Naive thymus-derived CD4-positive, alpha-beta T cell (primary cell): ENCODE measurements at regions not wholly inside any gene's neighbourhood (a gene's known extent, or its start where the extent isn't known, plus 50 kb on each side); places are given as distances from the start of the nearest gene placed in this dataset.

Experiments used
- ATAC-seq: fragments of 150-1000 bp; cut with Tn5 transposase; 2 replicates; pipeline ENCODE4 v1.10.0; 2021; ENCODE audit warnings: mild to moderate bottlenecking, moderate library complexity
- CTCF ChIA-PET: fragments of 350-600 bp; sonication (Branson Sonifier 250); formaldehyde crosslinking; loops from one replicate; lab custom pipeline; 2021; ENCODE audit warnings: antibody characterized with exemption; lab: Charles Lee
- POLR2A ChIA-PET: fragments of 350-600 bp; sonication (Branson Sonifier 250); formaldehyde crosslinking; loops from one replicate; lab custom pipeline; 2021; ENCODE audit warnings: antibody characterized with exemption, inconsistent platforms; lab: Charles Lee
- DNase-seq, 9 donors: peaks; one replicate each; pipeline versions ENCODE4 v3.0.0 to v3.0.0-alpha.2; 2020 to 2022; ENCODE audit warnings: mixed read lengths in 1 of 9
- H3K27ac ChIP-seq: one replicate; pipeline ENCODE4 v1.7.0; 2013; ENCODE audit warnings: mild to moderate bottlenecking, low read depth, low read length, moderate library complexity
- H3K27me3 ChIP-seq, 2 donors: one replicate each; pipeline ENCODE4 v1.7.0; 2013; ENCODE audit warnings: low read length in 2 of 2, mild to moderate bottlenecking in 2 of 2, moderate library complexity in 2 of 2; ENCODE audit not compliant: control insufficient read depth in 2 of 2, insufficient read depth in 2 of 2
- H3K36me3 ChIP-seq, 3 experiments: 1 replicate in 2 of 3; 2 replicates in 1 of 3; pipeline ENCODE4 v1.7.0; 2013; ENCODE audit warnings: low read length in 3 of 3, mild to moderate bottlenecking in 3 of 3, moderate library complexity in 1 of 3; ENCODE audit not compliant: insufficient read depth in 3 of 3, control insufficient read depth in 2 of 3
- H3K4me1 ChIP-seq, 2 donors: one replicate each; pipeline ENCODE4 v1.7.0; 2013; ENCODE audit warnings: low read length in 2 of 2, mild to moderate bottlenecking in 2 of 2, moderate library complexity in 1 of 2; ENCODE audit not compliant: control insufficient read depth in 2 of 2, insufficient read depth in 2 of 2
- H3K4me3 ChIP-seq: 2 replicates; pipeline ENCODE4 v1.7.0; 2013; ENCODE audit warnings: mild to moderate bottlenecking, low read length
- H3K9me3 ChIP-seq, 3 experiments: 1 replicate in 2 of 3; 2 replicates in 1 of 3; pipeline ENCODE4 v1.7.0; 2013; ENCODE audit warnings: low read length in 3 of 3; ENCODE audit not compliant: control insufficient read depth in 2 of 3
- H3K27ac Mint-ChIP-seq, 9 donors: one replicate each; pipeline ENCODE4 v1.8.0; 2020 to 2022; ENCODE audit warnings: mixed read lengths in 9 of 9, mild to moderate bottlenecking in 8 of 9, moderate library complexity in 5 of 9, inconsistent platforms in 2 of 9
- H3K27me3 Mint-ChIP-seq, 5 donors: one replicate each; pipeline ENCODE4 v1.8.0; 2021 to 2022; ENCODE audit warnings: mixed read lengths in 5 of 5, mild to moderate bottlenecking in 1 of 5
- H3K36me3 Mint-ChIP-seq, 5 donors: one replicate each; pipeline ENCODE4 v1.8.0; 2020 to 2022; ENCODE audit warnings: mixed read lengths in 5 of 5, mild to moderate bottlenecking in 3 of 5, inconsistent platforms in 1 of 5
- H3K4me1 Mint-ChIP-seq, 7 donors: one replicate each; pipeline ENCODE4 v1.8.0; 2020 to 2022; ENCODE audit warnings: mixed read lengths in 7 of 7, mild to moderate bottlenecking in 3 of 7, inconsistent platforms in 1 of 7
- H3K4me3 Mint-ChIP-seq, 10 donors: one replicate each; pipeline ENCODE4 v1.8.0; 2020 to 2022; ENCODE audit warnings: mild to moderate bottlenecking in 10 of 10, mixed read lengths in 10 of 10, moderate library complexity in 6 of 10, inconsistent platforms in 2 of 10
- H3K9me3 Mint-ChIP-seq, 11 donors: one replicate each; pipeline ENCODE4 v1.8.0; 2020 to 2022; ENCODE audit warnings: mixed read lengths in 11 of 11, mild to moderate bottlenecking in 4 of 11, inconsistent platforms in 1 of 11, moderate library complexity in 1 of 11
- intact Hi-C, 2 donors: fragments of 100-400 bp; cut with micrococcal nuclease; formaldehyde crosslinking; loops; one replicate each; pipeline ENCODE4 v1.15.1; 2023

- Mint-ChIP-seq H3K4me1 (peaks cover 0 to 2% (median 0%) of the 10 kb centered on the region in 7 donors), H3K27ac (no peak overlapping the region), H3K36me3 (peaks cover 0 to 19% (median 12%) of the 10 kb centered on the region in 5 donors), H3K4me3 (no peak overlapping the region), H3K9me3 (peaks cover 0 to 23% (median 14%) of the 10 kb centered on the region in 11 donors), H3K27me3 (no peaks in the 10 kb centered on the region)
- DNase-seq (no peak), ATAC-seq (no peak)
- peaks cover 3 to 20% (median 11%) of the 10 kb centered on the region in 3 experiments for H3K9me3 ChIP-seq
- no peaks in the 10 kb centered on the region for H3K27me3 ChIP-seq
- no peaks in the 10 kb centered on the region for H3K4me1 ChIP-seq
- POLR2A ChIA-PET: no interaction called here
- CTCF ChIA-PET: interaction anchor here (0.6 kb wide), 1 partner anchor 406 kb away, joined by 7 read pairs; no protein-coding TSS in a partner anchor
- H3K27ac ChIP-seq: no peak overlapping the region
- no peak overlapping the region for H3K4me3 ChIP-seq
- intact Hi-C loops: no loop called here
- no peaks in the 10 kb centered on the region for H3K36me3 ChIP-seq
Measured at GRCh38 chr12:32039917-32040575, 66.6 kb upstream of the BICD1 start.

GRCh38 chr12:32043928-32044549 lies 62.6 kb upstream of the BICD1 start:
- no peak for DNase-seq
- intact Hi-C loops: no loop called here
- H3K9me3 ChIP-seq: peaks cover 3 to 20% (median 11%) of the 10 kb centered on the region in 3 experiments
- H3K36me3 ChIP-seq: no peaks in the 10 kb centered on the region
- H3K9me3 Mint-ChIP-seq: peaks cover 0 to 29% (median 19%) of the 10 kb centered on the region in 11 donors
- POLR2A ChIA-PET: no interaction called here
- peaks cover 0 to 19% (median 2%) of the 10 kb centered on the region in 7 donors for H3K4me1 Mint-ChIP-seq
- peak overlapping the region in 5 of 9 donors; percentile 7 to 48 (median 32) for H3K27ac Mint-ChIP-seq
- H3K27me3 ChIP-seq: no peaks in the 10 kb centered on the region
- H3K4me3 ChIP-seq: peak overlapping the region; percentile 8
- H3K27me3 Mint-ChIP-seq: no peaks in the 10 kb centered on the region
- H3K4me3 Mint-ChIP-seq: no peak overlapping the region
- H3K36me3 Mint-ChIP-seq: peaks cover 0 to 17% (median 15%) of the 10 kb centered on the region in 5 donors
- no peaks in the 10 kb centered on the region for H3K4me1 ChIP-seq
- ATAC-seq: no peak
- CTCF ChIA-PET: interaction anchor here (0.7 kb wide), 1 partner anchor 317 kb away, joined by 3 read pairs; no protein-coding TSS in a partner anchor
- no peak overlapping the region for H3K27ac ChIP-seq

DNA sequence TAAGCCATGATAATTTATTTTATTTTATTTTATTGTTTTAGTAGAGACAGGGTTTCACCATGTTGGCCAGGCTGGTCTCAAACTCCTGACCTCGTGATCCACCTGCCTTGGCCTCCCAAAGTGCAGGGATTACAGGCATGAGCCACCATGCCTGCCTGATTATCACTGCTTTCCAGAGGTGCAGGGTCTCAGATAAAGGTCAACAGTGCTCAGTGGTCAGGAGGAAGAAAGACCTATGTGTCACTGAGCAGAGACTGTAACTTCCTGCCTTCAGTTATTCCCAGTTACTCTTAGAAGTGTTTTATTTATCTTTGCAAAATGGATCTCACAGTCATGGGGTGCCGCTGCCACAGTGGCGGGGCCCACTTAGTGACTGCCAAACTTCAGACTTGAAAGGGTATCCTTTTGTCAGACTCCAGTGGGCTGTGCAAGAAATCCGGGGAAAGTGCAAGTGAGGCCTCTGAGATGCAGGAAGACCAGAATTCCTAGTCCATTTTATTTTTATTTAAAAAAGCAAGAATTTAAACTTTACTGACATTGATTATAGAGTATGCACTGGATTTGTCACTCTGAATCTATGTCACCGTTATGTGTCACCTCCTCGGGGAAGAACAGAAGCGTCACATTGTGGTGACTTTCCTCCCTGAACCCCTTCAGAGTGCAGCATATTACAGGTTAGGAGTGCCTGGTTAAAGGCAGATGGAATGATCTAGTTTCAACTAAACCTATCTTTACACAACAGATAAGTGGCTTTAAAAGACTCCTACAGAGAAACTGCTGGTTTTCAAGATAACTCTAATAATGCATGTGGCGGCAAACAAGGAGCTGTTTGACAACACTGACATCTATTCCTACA lies 59.1 kb upstream of the BICD1 start:
- ChIA-PET POLR2A (no interaction called here), CTCF (interaction anchor here (0.6 kb wide), 1 partner anchor 321 kb away, joined by 3 read pairs; no protein-coding TSS in a partner anchor)
- no peaks in the 10 kb centered on the region for H3K4me1 ChIP-seq
- H3K27ac Mint-ChIP-seq: peak overlapping the region in 5 of 9 donors; percentile 42 to 89 (median 61)
- H3K36me3 Mint-ChIP-seq: peaks cover 0 to 15% (median 12%) of the 10 kb centered on the region in 5 donors
- H3K27ac ChIP-seq: no peak overlapping the region
- H3K4me3 ChIP-seq: no peak overlapping the region
- H3K4me3 Mint-ChIP-seq: peak overlapping the region in 2 of 10 donors; percentile 32 to 64
- no peak for DNase-seq
- no peaks in the 10 kb centered on the region for H3K36me3 ChIP-seq
- ATAC-seq: no peak
- H3K9me3 Mint-ChIP-seq: peaks cover 0 to 25% (median 12%) of the 10 kb centered on the region in 11 donors
- H3K9me3 ChIP-seq: peaks cover 3 to 20% (median 11%) of the 10 kb centered on the region in 3 experiments
- intact Hi-C loops: no loop called here
- H3K27me3 ChIP-seq: no peaks in the 10 kb centered on the region
- H3K4me1 Mint-ChIP-seq: peaks cover 0 to 19% (median 0%) of the 10 kb centered on the region in 7 donors
- H3K27me3 Mint-ChIP-seq: no peaks in the 10 kb centered on the region

DNA sequence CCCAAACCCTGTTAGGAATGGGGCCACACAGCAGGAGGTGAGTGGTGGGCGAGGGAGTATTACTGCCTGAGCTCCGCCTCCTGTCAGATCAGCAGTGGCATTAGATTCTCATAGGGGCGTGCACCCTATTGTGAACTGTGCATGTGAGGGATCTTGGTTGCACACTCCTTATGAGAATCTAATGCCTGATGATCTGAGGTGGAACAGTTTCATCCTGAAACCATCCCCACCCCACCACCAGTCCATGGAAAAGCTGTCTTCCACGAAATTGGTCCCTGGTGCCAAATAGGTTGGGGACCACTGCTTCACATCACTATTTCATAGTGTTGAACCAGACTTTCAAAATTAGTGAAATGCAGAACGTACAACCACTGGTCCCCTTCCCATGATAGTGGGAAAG lies 57.9 kb upstream of the BICD1 start:
- POLR2A ChIA-PET: no interaction called here

DNA sequence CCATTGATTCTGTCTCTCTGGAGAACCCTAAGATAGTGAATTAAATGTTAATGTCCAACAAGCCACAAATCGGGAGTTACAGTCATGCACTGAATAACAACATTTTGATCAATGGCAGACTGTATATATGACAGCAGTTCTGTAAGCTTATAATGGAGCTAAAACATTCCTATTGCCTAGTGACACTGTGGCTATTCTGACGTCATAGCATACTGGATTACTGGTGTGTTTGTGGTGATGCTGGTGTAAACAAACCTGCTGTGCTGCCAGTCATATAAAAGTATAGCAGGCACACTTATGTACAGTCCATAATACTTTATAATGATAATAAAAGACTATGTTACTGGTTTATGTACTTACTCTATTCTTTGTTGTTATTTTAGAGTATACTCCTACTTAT lies 56.7 kb upstream of the BICD1 start:
- peaks cover 0 to 20% (median 6%) of the 10 kb centered on the region in 11 donors for H3K9me3 Mint-ChIP-seq

More for the DNA sequence above, 57.9 kb upstream of the BICD1 start:
- no peak overlapping the region for H3K4me3 Mint-ChIP-seq
- CTCF ChIA-PET: no interaction called here
- peaks cover 0 to 20% (median 12%) of the 10 kb centered on the region in 11 donors for H3K9me3 Mint-ChIP-seq
- no peaks in the 10 kb centered on the region for H3K36me3 ChIP-seq
- H3K27ac ChIP-seq: no peak overlapping the region
- peaks cover 0 to 19% (median 0%) of the 10 kb centered on the region in 7 donors for H3K4me1 Mint-ChIP-seq
- H3K4me1 ChIP-seq: no peaks in the 10 kb centered on the region
- H3K27me3 Mint-ChIP-seq: no peaks in the 10 kb centered on the region
- no peak overlapping the region for H3K4me3 ChIP-seq
- H3K27ac Mint-ChIP-seq: no peak overlapping the region
- H3K9me3 ChIP-seq: peaks cover 3 to 11% (median 5%) of the 10 kb centered on the region in 3 experiments
- DNase-seq (no peak), ATAC-seq (no peak)
- H3K36me3 Mint-ChIP-seq: peaks cover 0 to 15% (median 11%) of the 10 kb centered on the region in 5 donors
- intact Hi-C loops: no loop called here
- H3K27me3 ChIP-seq: no peaks in the 10 kb centered on the region

DNA sequence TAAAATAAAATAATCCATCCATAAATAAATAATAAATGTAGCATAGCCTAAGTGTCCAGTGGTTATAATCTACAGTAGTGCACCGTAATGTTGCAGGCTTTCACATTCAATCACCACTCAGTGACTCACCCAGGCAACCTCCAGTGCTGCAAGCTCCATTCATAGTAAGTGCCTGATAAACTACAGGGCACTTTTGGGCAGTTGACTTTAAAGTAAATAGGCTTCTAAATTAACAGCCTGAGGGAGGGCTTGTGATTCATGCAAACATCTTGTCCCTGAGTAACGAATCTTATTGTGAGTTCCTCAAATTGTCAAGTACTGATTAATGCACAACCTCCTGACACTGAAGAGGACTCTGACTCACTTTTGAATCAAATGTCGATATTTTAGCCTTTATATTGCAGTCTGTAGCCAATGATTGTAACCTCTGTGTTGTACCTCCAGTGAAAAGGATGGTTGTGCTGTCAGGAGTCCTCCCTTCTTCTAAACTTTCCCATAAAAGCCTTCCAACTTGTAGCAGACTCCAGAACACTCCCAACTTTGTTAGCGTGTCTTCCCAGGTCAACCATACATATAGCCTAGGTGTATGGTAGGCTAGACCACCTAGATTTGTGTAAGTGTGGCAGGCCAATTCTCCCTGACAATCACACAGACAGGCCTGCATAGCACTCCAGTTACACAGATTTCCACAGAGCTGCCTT lies 55.0 kb upstream of the BICD1 start:
- ATAC-seq: peak; percentile 60
- CTCF ChIA-PET: no interaction called here
- Mint-ChIP-seq H3K4me3 (no peak overlapping the region), H3K4me1 (peaks cover 0 to 12% (median 0%) of the 10 kb centered on the region in 7 donors), H3K27ac (peak overlapping the region in 2 of 9 donors; percentile 6 to 12), H3K9me3 (peaks cover 0 to 16% (median 5%) of the 10 kb centered on the region in 11 donors), H3K27me3 (no peaks in the 10 kb centered on the region), H3K36me3 (peaks cover 0 to 9% (median 4%) of the 10 kb centered on the region in 5 donors)
- peaks cover 0 to 8% (median 0%) of the 10 kb centered on the region in 3 experiments for H3K9me3 ChIP-seq
- H3K36me3 ChIP-seq: no peaks in the 10 kb centered on the region
- POLR2A ChIA-PET: no interaction called here
- DNase-seq: no peak
- H3K27ac ChIP-seq: no peak overlapping the region
- H3K27me3 ChIP-seq: no peaks in the 10 kb centered on the region
- intact Hi-C loops: no loop called here
- H3K4me3 ChIP-seq: no peak overlapping the region
- H3K4me1 ChIP-seq: no peaks in the 10 kb centered on the region

More for the DNA sequence above, 56.7 kb upstream of the BICD1 start:
- Histone ChIP-seq H3K27ac (no peak overlapping the region), H3K36me3 (no peaks in the 10 kb centered on the region), H3K27me3 (no peaks in the 10 kb centered on the region), H3K9me3 (peaks cover 0 to 8% (median 0%) of the 10 kb centered on the region in 3 experiments), H3K4me1 (no peaks in the 10 kb centered on the region), H3K4me3 (no peak overlapping the region)
- no peak overlapping the region for H3K27ac Mint-ChIP-seq
- ChIA-PET CTCF (no interaction called here), POLR2A (no interaction called here)
- peaks cover 0 to 19% (median 0%) of the 10 kb centered on the region in 7 donors for H3K4me1 Mint-ChIP-seq
- no peak overlapping the region for H3K4me3 Mint-ChIP-seq
- ATAC-seq: no peak
- H3K27me3 Mint-ChIP-seq: no peaks in the 10 kb centered on the region
- peaks cover 0 to 12% (median 5%) of the 10 kb centered on the region in 5 donors for H3K36me3 Mint-ChIP-seq
- intact Hi-C loops: no loop called here
- DNase-seq: no peak
